Erythroblast (primary cell): ENCODE measurements at regions not wholly inside any gene's neighbourhood (a gene's known extent, or its start where the extent isn't known, plus 50 kb on each side); places are given as distances from the start of the nearest gene placed in this dataset.

Experiments
- GATA1 ChIP-seq: IDR thresholded peaks from 2 replicates; pipeline ENCODE4 v1.6.1; 2011; ENCODE audit warnings: low read depth, mild to moderate bottlenecking, control low read depth, low read length, moderate library complexity
- POLR2A ChIP-seq: IDR thresholded peaks from 2 replicates; pipeline ENCODE4 v1.6.1; 2011; ENCODE audit warnings: mild to moderate bottlenecking, low read length

DNA sequence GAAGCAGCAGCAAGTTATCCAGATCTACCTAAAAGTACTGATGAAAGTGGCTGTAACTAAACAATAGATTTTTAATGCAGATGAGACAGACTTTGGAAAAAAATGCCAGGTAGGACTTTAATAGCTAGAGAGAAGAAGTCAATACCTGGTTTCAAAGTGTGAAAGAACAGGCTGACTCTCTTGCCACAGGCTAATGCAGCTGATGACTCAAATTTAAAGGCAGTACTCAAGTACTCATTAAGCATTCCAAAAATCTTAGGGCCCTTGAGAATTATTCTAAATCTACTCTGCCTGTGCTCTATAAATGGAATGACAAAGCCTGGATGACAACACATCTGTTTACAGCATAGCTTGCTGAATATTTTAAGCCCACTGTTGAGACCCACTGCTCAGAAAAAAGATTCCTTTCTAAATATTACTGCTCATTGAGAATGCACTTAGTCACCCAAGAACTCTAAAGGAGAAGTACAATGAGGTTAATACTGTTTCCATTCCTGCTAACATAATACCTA lies 68.6 kb upstream of the SYT1 start:
- TF ChIP-seq POLR2A (no peak), GATA1 (no peak)
